Hepatocyte (in vitro differentiated cells): ENCODE measurements at regions not wholly inside any gene's neighbourhood (a gene's known extent, or its start where the extent isn't known, plus 50 kb on each side); places are given as distances from the start of the nearest gene placed in this dataset.
A peak's percentile ranks its signal among the peaks of the same experiment; 100 is the strongest.

Experiments used
- DNase-seq: peaks from one replicate; pipeline ENCODE4 v3.0.0-alpha.2; 2016; ENCODE audit warnings: low spot score
- H2AFZ ChIP-seq: fragments of 200-600 bp; sonication (generic); 2 replicates; pipeline ENCODE4 v1.6.0; 2016; ENCODE audit warnings: antibody characterized with exemption, mild to moderate bottlenecking
- H3K27ac ChIP-seq: fragments of 200-600 bp; sonication (generic); 2 replicates; pipeline ENCODE4 v1.5.1; 2016; ENCODE audit warnings: mild to moderate bottlenecking
- H3K27me3 ChIP-seq: fragments of 200-600 bp; sonication (generic); 2 replicates; pipeline ENCODE4 v1.6.1; 2016
- H3K36me3 ChIP-seq: fragments of 200-600 bp; sonication (generic); replicated peaks from 2 replicates; pipeline ENCODE4 v1.5.1; 2016; ENCODE audit warnings: low read depth; ENCODE audit not compliant: insufficient read depth
- H3K4me1 ChIP-seq: fragments of 200-600 bp; sonication (generic); 2 replicates; pipeline ENCODE4 v1.5.1; 2016; ENCODE audit warnings: mild to moderate bottlenecking, moderate library complexity; ENCODE audit not compliant: insufficient read depth
- H3K4me2 ChIP-seq: fragments of 200-600 bp; sonication (generic); 2 replicates; pipeline ENCODE4 v1.6.0; 2016
- H3K4me3 ChIP-seq: fragments of 200-600 bp; sonication (generic); 2 replicates; pipeline ENCODE4 v1.5.1; 2016; ENCODE audit warnings: mild to moderate bottlenecking
- H3K79me2 ChIP-seq: fragments of 200-600 bp; sonication (generic); 2 replicates; pipeline ENCODE4 v1.6.0; 2017; ENCODE audit warnings: mild to moderate bottlenecking
- H3K9me2 ChIP-seq: fragments of 200-600 bp; sonication (generic); replicated peaks from 2 replicates; pipeline ENCODE4 v1.6.0; 2017; ENCODE audit warnings: mild to moderate bottlenecking; ENCODE audit not compliant: insufficient read depth
- H3K9me3 ChIP-seq: fragments of 200-600 bp; sonication (generic); 2 replicates; pipeline ENCODE4 v1.5.1; 2016; ENCODE audit warnings: low read depth, mild to moderate bottlenecking
- H4K20me1 ChIP-seq: fragments of 200-600 bp; sonication (generic); 2 replicates; pipeline ENCODE4 v1.6.0; 2016; ENCODE audit warnings: mild to moderate bottlenecking; ENCODE audit not compliant: insufficient read depth, poor library complexity, severe bottlenecking
- CTCF ChIP-seq: fragments of 200-600 bp; sonication (generic); IDR thresholded peaks from 2 replicates; pipeline ENCODE4 v1.5.1; 2016; ENCODE audit warnings: antibody characterized with exemption, mild to moderate bottlenecking; ENCODE audit not compliant: poor library complexity
- EZH2 ChIP-seq: fragments of 200-600 bp; sonication (generic); IDR thresholded peaks from 2 replicates; pipeline ENCODE4 v1.6.1; 2016; ENCODE audit warnings: antibody characterized with exemption, mild to moderate bottlenecking, borderline replicate concordance
- EZH2phosphoT487 ChIP-seq: fragments of 200-600 bp; sonication (generic); IDR thresholded peaks from one replicate; pipeline ENCODE4 v1.6.1; 2018; ENCODE audit warnings: antibody characterized with exemption, mild to moderate bottlenecking, low read depth, moderate library complexity; ENCODE audit not compliant: unreplicated experiment, severe bottlenecking
- WGBS: methylation state at CpG from one replicate; pipeline ENCODE4 v1.1.6; 2016; ENCODE audit warnings: low lambda C conversion rate; ENCODE audit errors: missing lambda C conversion rate; 5-methylcytosine and 5-hydroxymethylcytosine counted together

GRCh38 chr5:20559845-20560244, 571.8 kb upstream of the CDH18 start:
- H3K9me3 ChIP-seq, result no peaks in the 10 kb centered on the region
- H3K9me2 ChIP-seq, result no peaks in the 10 kb centered on the region
- H3K27me3 ChIP-seq, result no peaks in the 10 kb centered on the region
- no peaks in the 10 kb centered on the region for H4K20me1 ChIP-seq
- DNase-seq, result no peak
- WGBS, result 55% methylated on average over 3 of the region's 3 CpGs
- no peak overlapping the region for H2AFZ ChIP-seq
- H3K4me2 ChIP-seq, result no peak overlapping the region
- no peak overlapping the region for H3K27ac ChIP-seq
- H3K4me3 ChIP-seq, result no peak overlapping the region
- no peaks in the 10 kb centered on the region for H3K36me3 ChIP-seq
- TF ChIP-seq EZH2phosphoT487 (no peak), CTCF (no peak), EZH2 (no peak)
- H3K79me2 ChIP-seq, result no peaks in the 10 kb centered on the region
- H3K4me1 ChIP-seq, result no peaks in the 10 kb centered on the region

DNA sequence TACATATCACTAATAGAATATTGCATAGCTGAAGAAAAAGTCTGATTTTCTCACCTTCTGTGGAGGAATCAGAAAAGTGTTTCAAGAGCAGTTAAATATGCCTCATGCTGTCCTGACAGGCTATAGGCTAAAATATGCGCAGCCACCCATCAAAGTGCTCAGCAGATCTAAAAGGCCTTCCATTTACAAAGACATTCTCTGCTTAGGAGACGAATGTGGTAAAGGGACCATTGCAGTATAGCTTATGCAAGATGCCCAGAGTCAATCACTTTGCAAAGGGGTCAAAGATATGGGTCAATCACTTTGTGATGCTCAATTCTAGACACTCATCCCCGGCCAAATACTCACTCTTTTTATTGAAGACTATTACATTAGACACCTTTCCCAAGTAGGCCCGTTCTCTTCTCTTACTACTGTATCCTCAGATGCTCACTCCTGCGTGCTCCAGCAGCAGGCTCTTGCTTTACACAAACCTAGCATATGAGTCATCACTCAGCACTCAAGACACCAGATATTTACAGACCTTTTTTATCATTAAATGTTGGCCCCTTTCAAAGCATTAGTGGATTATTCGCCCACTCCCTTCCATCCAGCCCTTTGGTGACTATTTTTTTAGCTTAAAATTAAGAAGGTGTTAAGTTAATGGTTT, 568.2 kb upstream of the CDH18 start:
- no peak for TF ChIP-seq EZH2phosphoT487
- TF ChIP-seq EZH2, result no peak
- no peak for TF ChIP-seq CTCF
- Histone ChIP-seq H3K9me2 (no peaks in the 10 kb centered on the region), H3K4me1 (no peaks in the 10 kb centered on the region), H3K36me3 (no peaks in the 10 kb centered on the region), H3K4me3 (no peak overlapping the region), H3K9me3 (no peaks in the 10 kb centered on the region), H3K4me2 (no peak overlapping the region), H3K27ac (no peak overlapping the region), H3K27me3 (no peaks in the 10 kb centered on the region), H3K79me2 (no peaks in the 10 kb centered on the region), H4K20me1 (no peaks in the 10 kb centered on the region), H2AFZ (no peak overlapping the region)
- DNase-seq, result peak; percentile 17
- 68% methylated on average over 6 of the region's 6 CpGs for WGBS

DNA sequence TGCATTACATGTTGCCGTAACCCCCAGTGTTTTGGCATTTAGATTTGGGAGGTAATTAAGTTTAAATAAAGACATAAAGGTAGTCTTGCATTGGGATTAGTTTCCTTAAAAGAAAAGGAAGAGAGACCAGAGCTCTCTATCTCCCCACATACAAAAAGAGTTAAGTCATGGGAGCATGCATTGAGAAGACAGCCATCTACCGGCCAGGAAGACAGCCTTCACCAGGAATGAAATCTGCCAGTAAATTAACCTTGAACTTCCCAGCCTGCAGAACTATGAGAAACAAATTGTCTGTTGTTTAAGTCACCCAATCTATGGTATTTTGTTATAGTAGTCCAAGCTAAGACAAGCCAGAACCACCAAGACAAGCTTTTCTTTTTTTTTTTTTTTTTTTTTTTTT, 567.0 kb upstream of the CDH18 start:
- Histone ChIP-seq H3K4me1 (no peaks in the 10 kb centered on the region), H3K36me3 (no peaks in the 10 kb centered on the region), H3K79me2 (no peaks in the 10 kb centered on the region), H3K9me2 (no peaks in the 10 kb centered on the region), H4K20me1 (no peaks in the 10 kb centered on the region), H3K4me3 (no peak overlapping the region), H2AFZ (no peak overlapping the region), H3K4me2 (no peak overlapping the region), H3K9me3 (no peaks in the 10 kb centered on the region), H3K27ac (no peak overlapping the region), H3K27me3 (no peaks in the 10 kb centered on the region)
- WGBS, result 84% methylated on average over 2 of the region's 2 CpGs
- no peak for DNase-seq
- TF ChIP-seq EZH2, result no peak
- no peak for TF ChIP-seq CTCF
- no peak for TF ChIP-seq EZH2phosphoT487

GRCh38 chr5:20554001-20554400, 566.0 kb upstream of the CDH18 start:
- Histone ChIP-seq H3K79me2 (no peaks in the 10 kb centered on the region), H4K20me1 (no peaks in the 10 kb centered on the region), H3K4me1 (no peaks in the 10 kb centered on the region), H3K9me3 (no peaks in the 10 kb centered on the region), H3K27me3 (no peaks in the 10 kb centered on the region), H2AFZ (no peak overlapping the region), H3K9me2 (no peaks in the 10 kb centered on the region), H3K27ac (no peak overlapping the region), H3K4me3 (no peak overlapping the region), H3K36me3 (no peaks in the 10 kb centered on the region), H3K4me2 (no peak overlapping the region)
- TF ChIP-seq CTCF, result no peak
- TF ChIP-seq EZH2phosphoT487, result no peak
- no peak for TF ChIP-seq EZH2
- 87% methylated on average over 2 of the region's 2 CpGs for WGBS
- DNase-seq, result no peak
